CD14-positive monocyte (primary cell): ENCODE measurements at regions not wholly inside any gene's neighbourhood (a gene's known extent, or its start where the extent isn't known, plus 50 kb on each side); places are given as distances from the start of the nearest gene placed in this dataset.

Experiments used
- DNase-seq, 3 donors: peaks; one replicate each; pipeline ENCODE4 v3.0.0-alpha.2; 2011 to 2022
- H2AFZ ChIP-seq: 2 replicates; pipeline ENCODE4 v1.6.0; 2012; ENCODE audit warnings: mild to moderate bottlenecking, low read depth, low read length, inconsistent platforms; ENCODE audit not compliant: insufficient read depth, poor library complexity, severe bottlenecking
- H3K27ac ChIP-seq, 2 donors: 1 replicate in 1 of 2; 2 replicates in 1 of 2; pipeline ENCODE4 v1.5.1; 2012 to 2013; ENCODE audit warnings: low read length in 2 of 2, control low read depth in 1 of 2, inconsistent platforms in 1 of 2, low read depth in 1 of 2, mild to moderate bottlenecking in 1 of 2
- H3K27me3 ChIP-seq, 2 donors: one replicate each; pipeline versions ENCODE4 v1.6.0 to v1.6.1; 2011 to 2013; ENCODE audit warnings: low read length in 2 of 2; ENCODE audit not compliant: control insufficient read depth in 2 of 2, insufficient read depth in 2 of 2
- H3K36me3 ChIP-seq, 2 donors: replicated peaks in 1 of 2; 1 replicate in 1 of 2; 2 replicates in 1 of 2; pipeline versions ENCODE4 v1.5.1 to v1.6.1; 2012 to 2013; ENCODE audit warnings: low read length in 2 of 2, control low read depth in 1 of 2, inconsistent platforms in 1 of 2, mild to moderate bottlenecking in 1 of 2; ENCODE audit not compliant: insufficient read depth in 2 of 2, control insufficient read depth in 1 of 2
- H3K4me1 ChIP-seq, 2 donors: 1 replicate in 1 of 2; 2 replicates in 1 of 2; pipeline versions ENCODE4 v1.5.1 to v1.6.1; 2012 to 2013; ENCODE audit warnings: low read length in 2 of 2, control low read depth in 1 of 2, inconsistent platforms in 1 of 2, mild to moderate bottlenecking in 1 of 2, moderate library complexity in 1 of 2; ENCODE audit not compliant: insufficient read depth in 2 of 2, control insufficient read depth in 1 of 2
- H3K4me2 ChIP-seq: replicated peaks from 2 replicates; pipeline ENCODE3; 2012; ENCODE audit warnings: low read length, moderate library complexity, mild to moderate bottlenecking; ENCODE audit not compliant: poor library complexity, severe bottlenecking; ENCODE audit errors: extremely low read depth
- H3K4me3 ChIP-seq, 3 experiments: fragments of 200-600 bp in 1 of 3; sonication (generic) in 1 of 3; replicated peaks in 1 of 3; 1 replicate in 2 of 3; 2 replicates in 1 of 3; pipeline ENCODE4 v1.5.1; 2011 to 2013; ENCODE audit warnings: low read length in 3 of 3, mild to moderate bottlenecking in 3 of 3, control low read depth in 2 of 3, low read depth in 2 of 3, inconsistent platforms in 1 of 3, moderate library complexity in 1 of 3
- H3K79me2 ChIP-seq: 2 replicates; pipeline ENCODE4 v1.6.0; 2012; ENCODE audit warnings: mild to moderate bottlenecking, control low read depth, inconsistent platforms, low read length, moderate library complexity; ENCODE audit not compliant: insufficient read depth
- H3K9ac ChIP-seq: 2 replicates; pipeline ENCODE4 v1.6.0; 2017; ENCODE audit warnings: low read length, mild to moderate bottlenecking; ENCODE audit not compliant: insufficient read depth, poor library complexity, severe bottlenecking
- H3K9me3 ChIP-seq, 2 donors: replicated peaks in 1 of 2; 1 replicate in 1 of 2; 2 replicates in 1 of 2; pipeline versions ENCODE4 v1.5.1 to v1.6.1; 2012 to 2013; ENCODE audit warnings: low read length in 2 of 2, control low read depth in 1 of 2; ENCODE audit not compliant: control insufficient read depth in 1 of 2, insufficient read depth in 1 of 2
- H4K20me1 ChIP-seq: 2 replicates; pipeline ENCODE4 v1.6.0; 2012; ENCODE audit warnings: mild to moderate bottlenecking, low read length, control low read depth, moderate library complexity; ENCODE audit not compliant: insufficient read depth
- H3K27ac Mint-ChIP-seq, 7 donors: one replicate each; pipeline ENCODE4 v1.8.0; 2020; ENCODE audit warnings: mild to moderate bottlenecking in 7 of 7, mixed read lengths in 7 of 7, moderate library complexity in 6 of 7, inconsistent platforms in 2 of 7
- H3K27me3 Mint-ChIP-seq, 3 donors: one replicate each; pipeline ENCODE4 v1.8.0; 2021 to 2022; ENCODE audit warnings: low read depth in 3 of 3, mild to moderate bottlenecking in 3 of 3, mixed read lengths in 3 of 3, moderate library complexity in 3 of 3, inconsistent platforms in 1 of 3
- H3K36me3 Mint-ChIP-seq, 2 donors: one replicate each; pipeline ENCODE4 v1.8.0; 2020; ENCODE audit warnings: mixed read lengths in 2 of 2, inconsistent platforms in 1 of 2, mild to moderate bottlenecking in 1 of 2
- H3K4me1 Mint-ChIP-seq: one replicate; pipeline ENCODE4 v1.8.0; 2020; ENCODE audit warnings: mild to moderate bottlenecking, mixed read lengths
- H3K4me3 Mint-ChIP-seq, 2 donors: one replicate each; pipeline ENCODE4 v1.8.0; 2020; ENCODE audit warnings: mild to moderate bottlenecking in 2 of 2, mixed read lengths in 2 of 2, moderate library complexity in 1 of 2
- H3K9me3 Mint-ChIP-seq, 7 donors: one replicate each; pipeline ENCODE4 v1.8.0; 2020 to 2022; ENCODE audit warnings: mixed read lengths in 7 of 7, mild to moderate bottlenecking in 6 of 7, moderate library complexity in 6 of 7, inconsistent platforms in 2 of 7
- WGBS: methylation state at CpG from one replicate; pipeline ENCODE4 v1.1.5; 2013; ENCODE audit warnings: missing lambda C conversion rate; ENCODE audit not compliant: insufficient coverage; 5-methylcytosine and 5-hydroxymethylcytosine counted together
- intact Hi-C, 2 donors: fragments of 100-400 bp; cut with micrococcal nuclease; formaldehyde crosslinking; loops; one replicate each; pipeline versions ENCODE4 v1.15.0 to v1.15.1; 2023
- TF ChIP-seq, protein P1 (sequence below): fragments of 200-600 bp; IDR thresholded peaks from one replicate; pipeline ENCODE4 v1.8.0; 2022; ENCODE audit warnings: antibody characterized with exemption, mild to moderate bottlenecking

DNA sequence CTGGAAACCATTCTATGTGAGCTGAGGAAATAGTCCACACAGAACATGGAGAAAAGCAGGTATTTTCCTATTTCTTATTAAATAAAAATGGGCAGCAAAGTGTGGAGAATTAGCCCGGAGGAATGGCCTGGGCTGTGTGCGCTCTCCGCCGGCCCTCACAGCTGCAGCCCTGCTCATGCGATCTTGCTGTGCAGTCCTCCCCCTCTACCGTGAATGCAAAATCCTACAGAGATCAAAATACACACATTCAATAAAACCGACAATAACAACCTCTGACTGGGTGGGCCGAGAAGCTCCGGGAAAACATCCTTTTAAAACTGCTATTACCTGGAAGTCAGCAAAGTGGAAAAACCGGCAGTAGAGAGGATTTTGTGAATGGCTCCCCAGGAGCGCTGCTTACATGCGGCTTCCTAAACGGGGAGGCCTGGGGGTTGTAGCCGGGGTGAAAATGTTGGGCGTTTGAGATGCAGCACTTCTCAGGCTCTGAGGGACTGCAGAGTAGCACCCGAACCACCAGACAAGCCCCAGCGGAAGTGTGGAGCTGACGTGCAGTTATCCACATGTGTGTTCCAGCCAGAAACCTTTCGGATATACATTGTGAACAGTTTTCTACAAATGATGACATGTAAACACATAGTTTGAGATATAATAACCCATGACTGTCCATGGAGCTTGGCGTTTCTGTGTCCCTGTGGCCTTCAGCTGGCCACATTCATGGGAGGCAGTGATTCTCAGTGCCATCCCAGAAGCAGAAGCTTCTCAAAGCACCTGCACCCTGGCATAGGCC, 94.2 kb upstream of the ALKAL2 start:
- peaks cover 0 to 2% (median 0%) of the 10 kb centered on the region in 3 donors for H3K27me3 Mint-ChIP-seq
- no peak overlapping the region for H3K27ac Mint-ChIP-seq
- H3K79me2 ChIP-seq: no peaks in the 10 kb centered on the region
- no peak overlapping the region for H3K4me3 ChIP-seq
- no peaks in the 10 kb centered on the region for H3K36me3 Mint-ChIP-seq
- 91% methylated on average over 11 of the region's 20 CpGs for WGBS
- no peaks in the 10 kb centered on the region for H3K36me3 ChIP-seq
- H2AFZ ChIP-seq: no peak overlapping the region
- intact Hi-C loops: no loop called here
- H3K4me1 ChIP-seq: no peaks in the 10 kb centered on the region
- no peaks in the 10 kb centered on the region for H3K4me1 Mint-ChIP-seq
- H3K4me2 ChIP-seq: no peak overlapping the region
- peaks cover 0 to 1% of the 10 kb centered on the region in 2 donors for H3K9me3 ChIP-seq
- H3K4me3 Mint-ChIP-seq: no peak overlapping the region
- no peaks in the 10 kb centered on the region for H4K20me1 ChIP-seq
- no peaks in the 10 kb centered on the region for H3K27me3 ChIP-seq
- no peak for DNase-seq
- no peak overlapping the region for H3K9ac ChIP-seq
- TF ChIP-seq, protein P1, sequence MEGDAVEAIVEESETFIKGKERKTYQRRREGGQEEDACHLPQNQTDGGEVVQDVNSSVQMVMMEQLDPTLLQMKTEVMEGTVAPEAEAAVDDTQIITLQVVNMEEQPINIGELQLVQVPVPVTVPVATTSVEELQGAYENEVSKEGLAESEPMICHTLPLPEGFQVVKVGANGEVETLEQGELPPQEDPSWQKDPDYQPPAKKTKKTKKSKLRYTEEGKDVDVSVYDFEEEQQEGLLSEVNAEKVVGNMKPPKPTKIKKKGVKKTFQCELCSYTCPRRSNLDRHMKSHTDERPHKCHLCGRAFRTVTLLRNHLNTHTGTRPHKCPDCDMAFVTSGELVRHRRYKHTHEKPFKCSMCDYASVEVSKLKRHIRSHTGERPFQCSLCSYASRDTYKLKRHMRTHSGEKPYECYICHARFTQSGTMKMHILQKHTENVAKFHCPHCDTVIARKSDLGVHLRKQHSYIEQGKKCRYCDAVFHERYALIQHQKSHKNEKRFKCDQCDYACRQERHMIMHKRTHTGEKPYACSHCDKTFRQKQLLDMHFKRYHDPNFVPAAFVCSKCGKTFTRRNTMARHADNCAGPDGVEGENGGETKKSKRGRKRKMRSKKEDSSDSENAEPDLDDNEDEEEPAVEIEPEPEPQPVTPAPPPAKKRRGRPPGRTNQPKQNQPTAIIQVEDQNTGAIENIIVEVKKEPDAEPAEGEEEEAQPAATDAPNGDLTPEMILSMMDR: no peak
- H3K9me3 Mint-ChIP-seq: peaks cover 0 to 9% (median 6%) of the 10 kb centered on the region in 7 donors
- no peak overlapping the region for H3K27ac ChIP-seq

DNA sequence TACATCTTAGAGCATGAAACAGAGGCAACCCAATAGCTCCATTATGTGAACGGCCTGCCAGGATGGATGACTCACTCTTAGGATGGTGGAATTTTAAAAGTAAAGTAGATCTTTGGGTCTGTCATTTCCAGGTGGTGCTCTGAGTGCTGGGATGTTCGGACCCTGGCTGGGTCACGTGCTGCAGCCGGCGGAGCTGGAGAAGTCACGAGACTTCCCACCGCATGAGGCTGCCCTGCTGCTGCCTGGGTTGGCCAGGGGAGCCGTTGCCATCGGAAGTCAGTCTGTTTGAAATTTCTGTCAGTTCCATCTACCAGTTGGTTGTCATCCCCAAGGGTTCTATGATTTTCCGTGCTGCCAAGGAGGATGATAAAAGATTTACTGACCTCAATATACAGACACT, 93.3 kb upstream of the ALKAL2 start:
- Histone ChIP-seq H3K9me3 (peaks cover 0 to 3% of the 10 kb centered on the region in 2 donors), H3K4me2 (no peak overlapping the region), H3K27me3 (no peaks in the 10 kb centered on the region), H4K20me1 (no peaks in the 10 kb centered on the region), H3K79me2 (no peaks in the 10 kb centered on the region), H3K36me3 (no peaks in the 10 kb centered on the region), H3K4me1 (no peaks in the 10 kb centered on the region), H3K27ac (no peak overlapping the region), H2AFZ (no peak overlapping the region), H3K4me3 (no peak overlapping the region), H3K9ac (no peak overlapping the region)
- Mint-ChIP-seq H3K4me3 (no peak overlapping the region), H3K9me3 (peaks cover 0 to 11% (median 6%) of the 10 kb centered on the region in 7 donors), H3K27me3 (peaks cover 0 to 2% (median 0%) of the 10 kb centered on the region in 3 donors), H3K27ac (no peak overlapping the region), H3K4me1 (no peaks in the 10 kb centered on the region), H3K36me3 (no peaks in the 10 kb centered on the region)
- 86% methylated on average over 6 of the region's 10 CpGs for WGBS
- intact Hi-C loops: no loop called here
- TF ChIP-seq, protein P1: no peak
- no peak for DNase-seq
